22Rv1 (cell line): ENCODE measurements at regions not wholly inside any gene's neighbourhood (a gene's known extent, or its start where the extent isn't known, plus 50 kb on each side); places are given as distances from the start of the nearest gene placed in this dataset.

Experiments used
- ZFX ChIP-seq: fragments of 450-650 bp; IDR thresholded peaks from 2 replicates; pipeline ENCODE4 v1.6.1; 2017; ENCODE audit warnings: antibody characterized with exemption, borderline replicate concordance
- TF ChIP-seq, protein P1 (sequence below): fragments of 450-650 bp; IDR thresholded peaks from 2 replicates; pipeline ENCODE4 v1.5.1; 2017; ENCODE audit warnings: mild to moderate bottlenecking

GRCh38 chr13:59603646-59604045 is 560.1 kb downstream of the DIAPH3 start:
- TF ChIP-seq, protein P1, sequence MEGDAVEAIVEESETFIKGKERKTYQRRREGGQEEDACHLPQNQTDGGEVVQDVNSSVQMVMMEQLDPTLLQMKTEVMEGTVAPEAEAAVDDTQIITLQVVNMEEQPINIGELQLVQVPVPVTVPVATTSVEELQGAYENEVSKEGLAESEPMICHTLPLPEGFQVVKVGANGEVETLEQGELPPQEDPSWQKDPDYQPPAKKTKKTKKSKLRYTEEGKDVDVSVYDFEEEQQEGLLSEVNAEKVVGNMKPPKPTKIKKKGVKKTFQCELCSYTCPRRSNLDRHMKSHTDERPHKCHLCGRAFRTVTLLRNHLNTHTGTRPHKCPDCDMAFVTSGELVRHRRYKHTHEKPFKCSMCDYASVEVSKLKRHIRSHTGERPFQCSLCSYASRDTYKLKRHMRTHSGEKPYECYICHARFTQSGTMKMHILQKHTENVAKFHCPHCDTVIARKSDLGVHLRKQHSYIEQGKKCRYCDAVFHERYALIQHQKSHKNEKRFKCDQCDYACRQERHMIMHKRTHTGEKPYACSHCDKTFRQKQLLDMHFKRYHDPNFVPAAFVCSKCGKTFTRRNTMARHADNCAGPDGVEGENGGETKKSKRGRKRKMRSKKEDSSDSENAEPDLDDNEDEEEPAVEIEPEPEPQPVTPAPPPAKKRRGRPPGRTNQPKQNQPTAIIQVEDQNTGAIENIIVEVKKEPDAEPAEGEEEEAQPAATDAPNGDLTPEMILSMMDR = no peak
- TF ChIP-seq ZFX = no peak
